Stimulated activated naive CD8-positive, alpha-beta T cell treated with anti-CD3 and anti-CD28 coated beads, Interleukin-15, Interleukin-2, amounts not matched to agents 100 ng/mL and 50 ng/mL, for 24 hours (primary cell): ENCODE measurements at regions not wholly inside any gene's neighbourhood (a gene's known extent, or its start where the extent isn't known, plus 50 kb on each side); places are given as distances from the start of the nearest gene placed in this dataset.

Experiments
- H3K27ac Mint-ChIP-seq: one replicate; pipeline ENCODE4 v1.8.0; 2021; ENCODE audit warnings: mild to moderate bottlenecking, mixed read lengths
- H3K27me3 Mint-ChIP-seq: one replicate; pipeline ENCODE4 v1.8.0; 2021; ENCODE audit warnings: mixed read lengths
- H3K36me3 Mint-ChIP-seq: one replicate; pipeline ENCODE4 v1.8.0; 2021; ENCODE audit warnings: low read depth, mixed read lengths
- H3K4me1 Mint-ChIP-seq: one replicate; pipeline ENCODE4 v1.8.0; 2021; ENCODE audit warnings: low read depth, mixed read lengths
- H3K4me3 Mint-ChIP-seq: one replicate; pipeline ENCODE4 v1.8.0; 2021; ENCODE audit warnings: mild to moderate bottlenecking, mixed read lengths
- H3K9me3 Mint-ChIP-seq: one replicate; pipeline ENCODE4 v1.8.0; 2021; ENCODE audit warnings: mixed read lengths

- Mint-ChIP-seq H3K36me3 (no peaks in the 10 kb centered on the region), H3K27ac (no peak overlapping the region), H3K4me1 (no peaks in the 10 kb centered on the region), H3K4me3 (no peak overlapping the region), H3K9me3 (no peaks in the 10 kb centered on the region), H3K27me3 (peaks cover 3% of the 10 kb centered on the region)
Observed at GRCh38 chr17:73694491-73694890, 50.2 kb upstream of the SDK2 start.

GRCh38 chr17:73695035-73695738, 50.9 kb upstream of the SDK2 start:
- Mint-ChIP-seq H3K27ac (no peak overlapping the region), H3K27me3 (peaks cover 3% of the 10 kb centered on the region), H3K36me3 (no peaks in the 10 kb centered on the region), H3K4me3 (no peak overlapping the region), H3K4me1 (no peaks in the 10 kb centered on the region), H3K9me3 (no peaks in the 10 kb centered on the region)

GRCh38 chr17:73696251-73696650, 52.0 kb upstream of the SDK2 start:
- Mint-ChIP-seq H3K9me3 (no peaks in the 10 kb centered on the region), H3K36me3 (no peaks in the 10 kb centered on the region), H3K4me1 (no peaks in the 10 kb centered on the region), H3K27ac (no peak overlapping the region), H3K4me3 (no peak overlapping the region), H3K27me3 (peaks cover 3% of the 10 kb centered on the region)

- Mint-ChIP-seq H3K27ac (no peak overlapping the region), H3K4me3 (no peak overlapping the region), H3K4me1 (no peaks in the 10 kb centered on the region), H3K36me3 (no peaks in the 10 kb centered on the region), H3K9me3 (no peaks in the 10 kb centered on the region), H3K27me3 (peaks cover 3% of the 10 kb centered on the region)
Observed at GRCh38 chr17:73697872-73698271, 53.6 kb upstream of the SDK2 start.

GRCh38 chr17:73698966-73699365, 54.7 kb upstream of the SDK2 start:
- peaks cover 3% of the 10 kb centered on the region for H3K27me3 Mint-ChIP-seq
- no peak overlapping the region for H3K4me3 Mint-ChIP-seq
- no peaks in the 10 kb centered on the region for H3K36me3 Mint-ChIP-seq
- H3K4me1 Mint-ChIP-seq = no peaks in the 10 kb centered on the region
- H3K27ac Mint-ChIP-seq = no peak overlapping the region
- no peaks in the 10 kb centered on the region for H3K9me3 Mint-ChIP-seq

- Mint-ChIP-seq H3K4me3 (no peak overlapping the region), H3K36me3 (no peaks in the 10 kb centered on the region), H3K9me3 (no peaks in the 10 kb centered on the region), H3K4me1 (no peaks in the 10 kb centered on the region), H3K27ac (no peak overlapping the region), H3K27me3 (peaks cover 7% of the 10 kb centered on the region)
Observed at GRCh38 chr17:73701701-73702100, 57.5 kb upstream of the SDK2 start.

- H3K4me3 Mint-ChIP-seq = no peak overlapping the region
- H3K4me1 Mint-ChIP-seq = no peaks in the 10 kb centered on the region
- H3K36me3 Mint-ChIP-seq = no peaks in the 10 kb centered on the region
- no peak overlapping the region for H3K27ac Mint-ChIP-seq
- H3K27me3 Mint-ChIP-seq = peaks cover 5% of the 10 kb centered on the region
- H3K9me3 Mint-ChIP-seq = no peaks in the 10 kb centered on the region
Observed at GRCh38 chr17:73703192-73703591, 58.9 kb upstream of the SDK2 start.

GRCh38 chr17:73703917-73704316, 59.7 kb upstream of the SDK2 start:
- Mint-ChIP-seq H3K36me3 (no peaks in the 10 kb centered on the region), H3K27me3 (peaks cover 4% of the 10 kb centered on the region), H3K4me1 (no peaks in the 10 kb centered on the region), H3K27ac (no peak overlapping the region), H3K9me3 (no peaks in the 10 kb centered on the region), H3K4me3 (no peak overlapping the region)

GRCh38 chr17:73705594-73705993, 61.3 kb upstream of the SDK2 start:
- Mint-ChIP-seq H3K4me3 (no peak overlapping the region), H3K9me3 (no peaks in the 10 kb centered on the region), H3K4me1 (peaks cover 6% of the 10 kb centered on the region), H3K27me3 (peaks cover 4% of the 10 kb centered on the region), H3K27ac (no peak overlapping the region), H3K36me3 (no peaks in the 10 kb centered on the region)

GRCh38 chr17:73706428-73706827, 62.2 kb upstream of the SDK2 start:
- H3K27me3 Mint-ChIP-seq = peaks cover 4% of the 10 kb centered on the region
- H3K9me3 Mint-ChIP-seq = no peaks in the 10 kb centered on the region
- no peak overlapping the region for H3K27ac Mint-ChIP-seq
- no peaks in the 10 kb centered on the region for H3K36me3 Mint-ChIP-seq
- peaks cover 11% of the 10 kb centered on the region for H3K4me1 Mint-ChIP-seq
- no peak overlapping the region for H3K4me3 Mint-ChIP-seq

GRCh38 chr17:73706858-73707257, 62.6 kb upstream of the SDK2 start:
- H3K27me3 Mint-ChIP-seq = peaks cover 4% of the 10 kb centered on the region
- no peaks in the 10 kb centered on the region for H3K9me3 Mint-ChIP-seq
- H3K27ac Mint-ChIP-seq = no peak overlapping the region
- H3K4me1 Mint-ChIP-seq = peaks cover 12% of the 10 kb centered on the region
- no peak overlapping the region for H3K4me3 Mint-ChIP-seq
- H3K36me3 Mint-ChIP-seq = no peaks in the 10 kb centered on the region

- no peaks in the 10 kb centered on the region for H3K9me3 Mint-ChIP-seq
- no peak overlapping the region for H3K27ac Mint-ChIP-seq
- no peaks in the 10 kb centered on the region for H3K36me3 Mint-ChIP-seq
- H3K4me1 Mint-ChIP-seq = peaks cover 12% of the 10 kb centered on the region
- H3K27me3 Mint-ChIP-seq = peaks cover 4% of the 10 kb centered on the region
- no peak overlapping the region for H3K4me3 Mint-ChIP-seq
Observed at GRCh38 chr17:73707358-73707757, 63.1 kb upstream of the SDK2 start.

- no peaks in the 10 kb centered on the region for H3K9me3 Mint-ChIP-seq
- H3K4me1 Mint-ChIP-seq = peaks cover 12% of the 10 kb centered on the region
- no peaks in the 10 kb centered on the region for H3K27me3 Mint-ChIP-seq
- H3K36me3 Mint-ChIP-seq = no peaks in the 10 kb centered on the region
- H3K27ac Mint-ChIP-seq = no peak overlapping the region
- H3K4me3 Mint-ChIP-seq = no peak overlapping the region
Observed at GRCh38 chr17:73710095-73710592, 65.9 kb upstream of the SDK2 start.

GRCh38 chr17:73711184-73711583, 66.9 kb upstream of the SDK2 start:
- Mint-ChIP-seq H3K27me3 (no peaks in the 10 kb centered on the region), H3K4me3 (no peak overlapping the region), H3K9me3 (no peaks in the 10 kb centered on the region), H3K36me3 (no peaks in the 10 kb centered on the region), H3K27ac (no peak overlapping the region), H3K4me1 (peaks cover 12% of the 10 kb centered on the region)

- Mint-ChIP-seq H3K27ac (no peak overlapping the region), H3K27me3 (no peaks in the 10 kb centered on the region), H3K4me1 (peaks cover 12% of the 10 kb centered on the region), H3K9me3 (no peaks in the 10 kb centered on the region), H3K4me3 (no peak overlapping the region), H3K36me3 (no peaks in the 10 kb centered on the region)
Observed at GRCh38 chr17:73711916-73712315, 67.7 kb upstream of the SDK2 start.

GRCh38 chr17:73713136-73713535, 68.9 kb upstream of the SDK2 start:
- no peak overlapping the region for H3K27ac Mint-ChIP-seq
- no peaks in the 10 kb centered on the region for H3K9me3 Mint-ChIP-seq
- no peaks in the 10 kb centered on the region for H3K36me3 Mint-ChIP-seq
- no peak overlapping the region for H3K4me3 Mint-ChIP-seq
- peaks cover 12% of the 10 kb centered on the region for H3K4me1 Mint-ChIP-seq
- no peaks in the 10 kb centered on the region for H3K27me3 Mint-ChIP-seq
